NCI-H128 (cell line): ENCODE measurements at regions not wholly inside any gene's neighbourhood (a gene's known extent, or its start where the extent isn't known, plus 50 kb on each side); places are given as distances from the start of the nearest gene placed in this dataset.
"Not testable (repeated sequence)": the region's sequence is repeated elsewhere in the genome, so short reads cannot be mapped to it uniquely, and the experiment has no call there.

Source experiments
- DNase-seq: peaks from one replicate; lab custom pipeline; 2025; ENCODE audit not compliant: unreplicated experiment; lab: John Stamatoyannopoulos, UW

DNA sequence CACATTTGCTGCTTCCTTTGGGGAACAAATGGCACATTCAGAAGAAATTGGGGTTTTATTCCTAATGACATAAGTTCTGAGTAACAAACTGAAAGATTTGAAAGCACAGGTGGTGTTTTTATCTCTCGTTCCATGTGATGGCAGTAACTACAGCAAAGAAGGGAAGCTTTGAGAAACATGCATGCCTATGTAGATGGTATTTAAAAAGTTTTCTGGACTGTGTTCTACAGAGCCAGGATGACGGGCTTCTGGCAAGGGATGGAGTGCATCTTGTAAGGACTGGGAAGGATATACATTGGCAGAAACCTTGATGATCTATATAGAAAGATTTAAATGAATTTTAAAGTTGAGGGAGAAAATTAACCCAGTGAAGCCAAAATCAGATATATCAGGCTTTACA, 362.2 kb upstream of the ROPN1 start:
- no peak for DNase-seq

DNA sequence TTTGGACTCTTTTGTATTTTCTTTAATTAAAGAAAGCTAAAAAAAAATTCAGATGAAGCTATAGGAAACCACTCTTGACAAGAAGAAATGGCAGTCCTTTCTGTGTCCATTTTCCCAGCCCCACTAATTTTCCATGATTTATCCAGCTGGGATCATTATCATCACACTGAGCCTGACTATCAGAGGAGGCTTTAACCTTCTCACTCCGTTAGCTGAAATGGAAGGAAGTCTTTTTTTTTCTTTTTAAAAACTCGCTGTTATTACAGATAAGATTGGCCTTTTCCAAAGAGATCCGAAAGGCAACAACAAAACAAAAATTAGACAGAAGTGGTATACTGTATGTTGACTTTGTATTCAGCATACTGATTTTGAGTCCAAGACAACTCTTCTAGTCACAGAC, 366.2 kb upstream of the ROPN1 start:
- no peak for DNase-seq

- DNase-seq: no peak
These were observed 368.2 kb upstream of the ROPN1 start for GRCh38 chr3:124360155-124360554.

DNA sequence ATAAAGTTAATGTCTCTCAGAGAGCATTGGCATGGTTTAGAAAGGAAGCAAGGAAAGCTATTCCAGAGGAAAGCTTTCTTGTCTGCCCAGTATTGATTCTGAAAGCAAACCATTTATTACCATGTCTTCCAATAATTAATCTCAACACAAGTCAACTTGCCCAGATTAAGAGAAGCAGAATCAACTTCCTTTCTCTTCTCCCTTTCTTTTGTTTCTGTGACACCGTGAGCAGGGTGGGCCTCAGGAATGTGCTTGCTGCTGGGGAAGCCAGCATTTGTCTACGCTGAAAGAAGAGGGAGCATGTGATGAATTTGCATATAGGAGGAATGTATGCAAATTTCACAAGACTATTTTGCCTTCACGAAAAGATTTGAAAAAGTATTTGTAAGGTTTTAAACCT, 368.6 kb upstream of the ROPN1 start:
- DNase-seq: no peak

DNA sequence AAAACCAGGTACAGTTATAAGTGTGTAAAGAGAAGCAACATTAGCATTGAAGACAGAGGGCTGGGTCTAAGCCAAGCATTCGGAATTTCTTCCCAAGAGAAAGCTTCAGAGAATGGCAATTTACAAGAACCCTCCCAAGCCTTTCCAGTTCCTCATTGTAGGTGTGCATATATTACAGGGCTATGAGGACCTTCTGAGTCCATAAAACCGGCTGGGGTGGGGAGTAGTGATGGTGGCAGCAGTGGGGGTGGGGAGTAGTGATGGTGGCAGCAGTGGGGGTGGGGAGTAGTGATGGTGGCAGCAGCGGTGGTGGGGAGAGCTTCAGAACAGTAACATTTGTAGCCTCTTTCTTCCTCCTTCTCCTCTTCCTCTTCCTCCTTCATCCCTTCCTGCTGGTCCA, 368.7 kb upstream of the UMPS start:
- no peak for DNase-seq

- DNase-seq: no peak
These were observed 367.8 kb upstream of the UMPS start for GRCh38 chr3:124362455-124362854.

- DNase-seq: no peak
These were observed 366.8 kb upstream of the UMPS start for GRCh38 chr3:124363476-124363875.

GRCh38 chr3:124364317-124365020, 365.8 kb upstream of the UMPS start:
- no peak for DNase-seq

DNA sequence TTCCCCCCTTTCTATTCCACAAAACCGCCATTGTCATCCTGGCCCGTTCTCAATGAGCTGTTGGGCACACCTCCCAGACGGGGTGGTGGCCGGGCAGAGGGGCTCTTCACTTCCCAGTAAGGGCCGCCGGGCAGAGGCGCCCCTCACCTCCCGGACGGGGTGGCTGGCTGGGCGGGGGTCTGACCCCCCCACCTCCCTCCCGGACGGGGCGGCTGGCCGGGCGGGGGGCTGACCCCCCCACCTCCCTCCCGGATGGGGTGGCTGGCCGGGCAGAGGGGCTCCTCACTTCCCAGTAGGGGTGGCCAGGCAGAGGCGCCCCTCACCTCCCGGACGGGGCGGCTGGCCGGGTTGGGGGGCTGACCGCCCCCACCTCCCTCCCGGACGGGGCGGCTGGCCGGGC, 363.6 kb upstream of the UMPS start:
- not testable (repeated sequence) for DNase-seq

- no peak for DNase-seq
These were observed 357.5 kb upstream of the UMPS start for GRCh38 chr3:124372775-124373174.

DNA sequence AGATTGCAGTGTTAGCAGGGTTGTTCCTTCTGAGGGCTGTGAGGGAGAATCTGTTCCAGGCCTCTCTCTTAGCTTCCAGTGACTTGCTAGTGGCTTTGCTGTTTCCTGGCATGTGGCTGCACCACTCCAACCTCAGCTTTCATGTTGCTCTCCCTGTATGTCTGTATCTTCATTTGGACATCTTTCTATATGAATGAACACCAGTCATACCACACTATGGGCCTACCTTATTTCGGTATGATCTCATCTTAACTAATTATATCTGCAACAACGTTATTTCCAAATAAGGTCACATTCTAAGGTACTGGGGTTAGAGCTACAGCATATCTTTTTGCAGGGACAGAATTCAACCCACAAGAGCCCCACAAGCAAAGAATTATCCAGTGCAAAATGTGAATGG, 356.7 kb upstream of the UMPS start:
- no peak for DNase-seq

GRCh38 chr3:124374583-124374982, 355.7 kb upstream of the UMPS start:
- no peak for DNase-seq

DNA sequence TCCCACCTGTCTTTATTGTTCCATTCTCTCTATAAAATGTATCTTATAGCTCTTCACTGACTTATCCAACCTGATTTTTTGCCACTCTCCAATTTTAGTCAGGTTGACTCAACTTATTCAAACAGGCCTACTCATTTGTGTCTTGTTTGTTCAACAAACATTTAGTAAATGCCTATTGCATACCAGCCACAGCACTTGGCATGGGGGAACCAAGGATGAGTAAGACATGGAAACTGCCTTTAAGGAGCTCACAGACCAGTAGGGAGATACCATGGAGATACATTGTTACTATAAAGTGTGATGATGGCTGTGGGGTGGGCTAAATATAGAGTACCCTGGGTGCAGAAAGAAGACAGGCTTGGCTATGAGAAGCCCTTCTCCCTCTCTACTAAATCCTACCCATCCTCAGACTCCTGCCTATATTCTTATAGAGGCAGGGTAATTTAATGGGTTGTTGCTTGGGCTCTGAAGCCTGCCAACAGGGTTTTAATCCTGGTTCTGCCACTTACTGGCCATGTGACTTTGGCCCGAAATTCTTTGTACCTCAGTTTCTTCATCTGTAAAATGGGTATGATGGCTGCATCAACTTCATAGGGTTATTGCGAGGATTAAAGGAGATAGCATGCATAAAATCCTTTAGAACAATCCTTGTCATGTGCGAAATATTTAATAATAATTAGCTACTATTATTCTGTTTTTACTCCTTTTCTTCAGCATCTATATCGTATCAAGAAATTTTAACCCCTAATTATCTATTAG, 348.5 kb upstream of the UMPS start:
- no peak for DNase-seq

DNA sequence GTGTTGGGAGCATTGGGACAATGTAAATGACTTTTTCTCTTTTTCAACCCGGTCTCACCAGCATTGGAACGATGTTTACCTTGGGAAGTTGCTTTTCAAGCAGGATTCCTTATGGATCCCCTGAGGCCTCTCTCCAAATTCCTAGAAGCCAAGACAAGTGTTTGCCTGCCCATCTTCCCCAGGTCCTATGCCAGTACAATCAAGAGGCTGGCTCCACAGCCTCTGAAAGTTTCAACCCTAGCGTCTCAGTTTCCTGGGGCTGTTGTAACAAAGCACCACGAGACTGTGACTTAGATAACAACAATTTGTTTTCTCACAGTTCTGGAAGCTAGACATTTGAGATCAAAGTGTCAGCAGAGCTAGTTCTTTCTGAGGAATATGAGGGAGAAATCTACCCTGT, 347.2 kb upstream of the UMPS start:
- no peak for DNase-seq

- DNase-seq: no peak
These were observed 346.3 kb upstream of the UMPS start for GRCh38 chr3:124383846-124384466.

DNA sequence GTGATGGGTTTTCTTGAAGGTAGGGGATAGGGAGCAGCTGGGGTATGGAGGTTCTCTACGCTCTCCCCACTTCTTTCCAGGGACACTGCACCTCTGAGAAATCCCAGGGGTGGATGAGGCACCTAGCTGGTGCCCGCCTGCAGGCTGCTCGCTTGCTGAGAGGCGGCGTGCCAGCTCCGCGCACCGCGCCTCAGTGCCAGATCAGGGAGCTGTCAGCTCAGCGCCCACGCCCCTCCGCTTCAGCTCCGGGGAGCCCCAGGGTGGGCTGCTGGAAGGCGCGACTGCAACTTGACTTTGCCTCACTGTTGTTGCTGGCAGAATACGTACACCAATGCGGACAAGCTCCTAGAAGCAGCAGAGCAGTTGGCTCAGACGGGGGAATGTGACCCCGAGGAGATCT, 345.7 kb upstream of the UMPS start:
- no peak for DNase-seq

GRCh38 chr3:124385996-124386395, 344.3 kb upstream of the UMPS start:
- no peak for DNase-seq

DNA sequence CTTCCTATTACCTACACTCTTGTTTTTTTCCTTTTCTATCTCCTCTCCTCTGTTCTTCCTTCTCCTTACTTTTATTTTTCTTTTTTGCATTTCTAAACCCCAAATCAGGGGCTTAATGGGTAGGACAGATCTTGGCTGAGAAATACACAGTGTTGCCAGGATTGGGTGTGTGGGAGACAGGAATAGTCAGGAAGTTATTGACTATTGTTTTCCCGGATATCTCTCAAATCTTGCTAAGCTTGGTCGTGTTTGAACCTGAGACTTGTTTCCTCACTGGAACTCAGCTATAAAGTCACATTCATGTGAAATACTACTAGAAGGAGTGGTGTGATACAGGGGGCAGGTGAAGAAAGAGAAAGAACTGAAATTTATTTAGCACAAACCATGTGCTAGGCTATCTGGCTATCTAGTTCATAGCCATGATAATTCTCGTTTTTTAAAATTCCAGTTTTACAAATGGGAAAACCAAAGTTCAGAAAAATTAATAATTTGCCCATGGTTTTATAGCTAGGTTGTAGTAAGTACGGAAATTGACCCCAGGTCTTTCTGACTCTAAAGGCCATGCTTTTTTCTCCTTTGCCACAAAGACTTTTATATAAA, 343.2 kb upstream of the UMPS start:
- no peak for DNase-seq

- DNase-seq: no peak
These were observed 338.5 kb upstream of the UMPS start for GRCh38 chr3:124391774-124392173.

DNA sequence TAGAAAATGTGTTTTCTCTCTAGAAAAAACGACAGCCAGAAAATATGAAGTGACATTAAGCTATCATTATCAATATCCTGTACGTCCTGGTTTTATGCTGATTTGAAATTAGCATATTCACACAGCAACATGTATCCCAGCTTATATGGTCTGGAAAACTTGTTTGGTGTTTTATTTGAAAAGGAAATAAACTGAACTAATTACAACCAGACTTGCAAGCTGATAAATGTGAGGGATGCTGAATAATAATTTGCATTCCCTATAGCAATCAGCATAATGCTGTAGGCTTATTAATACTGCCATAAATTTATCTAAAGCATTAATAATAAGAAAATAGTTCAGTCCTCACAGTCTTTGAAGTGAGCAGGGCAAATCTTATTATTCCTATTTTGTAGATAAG, 336.9 kb upstream of the UMPS start:
- DNase-seq: no peak

GRCh38 chr3:124395162-124395561, 335.1 kb upstream of the UMPS start:
- no peak for DNase-seq
